GM12892 (cell line): ENCODE measurements at regions not wholly inside any gene's neighbourhood (a gene's known extent, or its start where the extent isn't known, plus 50 kb on each side); places are given as distances from the start of the nearest gene placed in this dataset.

ENCODE experiments used
- POLR2A ChIP-seq: IDR thresholded peaks from 2 replicates; pipeline ENCODE4 v1.6.1; 2011; ENCODE audit warnings: low read depth, low read length, control low read depth
- POLR2AphosphoS5 ChIP-seq: IDR thresholded peaks from 2 replicates; pipeline ENCODE4 v1.6.1; 2011; ENCODE audit warnings: low read depth, low read length, control low read depth
- TAF1 ChIP-seq: IDR thresholded peaks from 2 replicates; pipeline ENCODE4 v1.6.1; 2011; ENCODE audit warnings: low read depth, mild to moderate bottlenecking, control low read depth, low read length, borderline replicate concordance

DNA sequence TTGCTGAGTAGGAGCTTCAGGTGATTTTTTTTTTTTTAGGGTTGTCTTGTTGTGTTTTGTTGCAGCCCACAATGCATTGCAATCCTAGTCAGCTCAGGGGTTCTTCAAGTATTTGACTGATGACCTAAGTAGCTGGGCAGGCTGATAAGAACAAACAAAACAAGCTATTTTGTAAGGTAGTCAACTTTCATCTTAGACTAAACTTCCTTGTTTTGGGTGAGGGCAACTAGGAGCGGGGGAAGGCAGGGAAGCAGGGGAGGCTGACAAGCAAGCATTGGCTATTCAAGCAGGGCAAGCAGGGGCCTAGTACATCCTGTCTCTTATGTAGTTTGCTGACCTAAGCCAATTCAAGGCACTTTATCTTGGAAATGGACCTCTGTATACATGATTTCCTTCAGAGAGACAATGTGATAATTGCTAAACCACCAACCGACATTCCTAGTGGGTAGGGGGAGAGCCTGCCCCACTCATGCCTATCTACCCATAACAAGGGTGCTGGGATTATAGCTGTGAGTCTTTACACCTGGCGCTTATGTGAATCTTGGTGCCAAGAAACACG is 163.3 kb upstream of the PRKCQ start:
- no peak for TF ChIP-seq TAF1
- TF ChIP-seq POLR2A, result no peak
- no peak for TF ChIP-seq POLR2AphosphoS5
